ENCODE measurements at regions not wholly inside any gene's neighbourhood (a gene's known extent, or its start where the extent isn't known, plus 50 kb on each side); places are given as distances from the start of the nearest gene placed in this dataset.
A peak's percentile ranks its signal among the peaks of the same experiment; 100 is the strongest.

DNA sequence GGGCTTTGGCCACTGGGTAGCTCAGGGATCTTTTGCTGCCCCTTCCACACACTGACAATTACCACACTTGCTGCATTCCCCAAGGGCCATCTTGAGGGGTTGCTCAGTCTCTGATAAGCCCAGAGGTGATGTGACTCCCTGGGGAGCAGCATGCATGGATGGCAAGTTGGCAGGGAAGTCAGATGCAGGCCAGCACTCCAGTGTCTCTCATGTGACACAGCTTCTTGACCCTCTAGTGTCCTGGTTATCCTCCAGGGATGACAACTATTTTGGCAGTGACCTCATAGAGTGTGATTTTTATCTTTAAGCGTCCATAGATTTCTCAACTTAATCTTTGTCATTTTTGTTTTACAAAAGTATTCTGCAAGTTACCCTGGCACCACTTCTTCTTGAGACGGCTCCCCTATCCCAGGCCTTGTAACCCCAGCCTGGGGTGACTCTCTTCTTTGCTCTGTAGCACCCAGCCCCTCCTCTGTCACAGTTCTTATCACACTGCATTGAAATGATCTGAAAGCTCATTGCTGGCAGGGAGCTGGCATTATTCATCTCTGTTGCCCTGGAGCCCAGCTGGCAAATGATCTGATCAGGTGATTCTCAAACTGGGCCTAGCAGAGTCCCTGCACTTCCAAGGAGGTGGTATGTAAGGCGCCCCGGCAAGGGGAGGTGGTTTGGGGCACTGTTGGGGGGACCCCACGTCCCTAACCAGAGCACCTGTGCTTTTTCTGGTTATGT lies 72.6 kb downstream of the TENT5C start:
- Histone ChIP-seq H2AK5ac (ENCODE audit: low read length) (no peak overlapping the region), H3K23ac (ENCODE audit: low read length) (peak overlapping the region; percentile 90), H2BK12ac (ENCODE audit: low read length) (no peak overlapping the region), H3K27ac (ENCODE audit: low read depth, low read length) (no peak overlapping the region), H3K14ac (ENCODE audit: low read length) (no peak overlapping the region), H3K79me2 (ENCODE audit: control insufficient read depth, insufficient read depth, low read length, poor library complexity) (no peaks in the 10 kb centered on the region), H2BK120ac (ENCODE audit: insufficient read depth, low read length, poor library complexity) (no peak overlapping the region), H4K8ac (ENCODE audit: low read depth, low read length) (no peak overlapping the region), H4K91ac (ENCODE audit: low read depth, low read length) (no peak overlapping the region), H3K4me3 (ENCODE audit: low read depth, low read length) (peak overlapping the region; percentile 6), H3K18ac (ENCODE audit: low read length) (no peak overlapping the region), H3K9me3 (ENCODE audit: insufficient read depth, low read depth, low read length) (no peaks in the 10 kb centered on the region), H3K27me3 (ENCODE audit: insufficient read depth, low read length) (no peaks in the 10 kb centered on the region), H3K4ac (ENCODE audit: low read depth, low read length) (no peak overlapping the region), H3K79me1 (ENCODE audit: low read length) (no peaks in the 10 kb centered on the region), H2BK5ac (ENCODE audit: low read depth, low read length, poor library complexity) (no peak overlapping the region), H3K4me2 (ENCODE audit: low read length) (no peak overlapping the region), H3K9ac (ENCODE audit: low read length) (no peak overlapping the region), H3K36me3 (ENCODE audit: control insufficient read depth in 1 of 2, insufficient read depth in 2 of 2, low read length in 2 of 2) (no peaks in the 10 kb centered on the region), H2AFZ (ENCODE audit: insufficient read depth, low read length, poor library complexity) (no peak overlapping the region), H4K12ac (ENCODE audit: low read depth, low read length) (no peak overlapping the region), H3K4me1 (ENCODE audit: control insufficient read depth in 1 of 2, insufficient read depth in 2 of 2, low read length in 2 of 2) (peaks cover 0 to 7% of the 10 kb centered on the region in 2 experiments)
- DNase-seq, result peak; percentile 61 to 96
- WGBS (ENCODE audit: extremely low coverage, insufficient coverage, insufficient read length), result no CpG with 5 or more reads among the region's 5 CpGs

DNA sequence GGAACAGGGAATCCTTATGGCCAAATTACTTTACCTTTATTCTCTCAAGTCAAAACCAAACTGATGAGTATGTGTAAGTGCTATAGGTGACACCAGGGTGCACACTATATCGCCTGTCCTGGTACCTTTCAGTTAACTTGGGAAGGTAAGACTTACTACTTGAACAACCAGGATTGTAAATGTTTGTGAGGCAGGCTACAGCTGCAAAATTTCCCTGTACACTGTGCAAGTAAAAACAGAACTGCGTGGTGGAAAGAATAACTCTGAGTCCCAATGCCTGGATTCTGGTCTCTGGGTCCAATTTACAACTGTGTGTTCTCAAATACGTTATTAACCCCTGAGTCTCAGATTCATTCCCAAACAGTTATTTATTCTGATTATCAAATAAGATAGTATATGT lies 73.5 kb downstream of the TENT5C start:
- H3K4ac ChIP-seq (ENCODE audit: low read depth, low read length), result no peak overlapping the region
- no peak overlapping the region for H2BK5ac ChIP-seq (ENCODE audit: low read depth, low read length, poor library complexity)
- no peak overlapping the region for H4K12ac ChIP-seq (ENCODE audit: low read depth, low read length)
- peaks cover 0 to 7% of the 10 kb centered on the region in 2 experiments for H3K4me1 ChIP-seq (ENCODE audit: control insufficient read depth in 1 of 2, insufficient read depth in 2 of 2, low read length in 2 of 2)
- H3K23ac ChIP-seq (ENCODE audit: low read length), result no peak overlapping the region
- no peak overlapping the region for H3K4me3 ChIP-seq (ENCODE audit: low read depth, low read length)
- WGBS (ENCODE audit: extremely low coverage, insufficient coverage, insufficient read length), result no CpG with 5 or more reads among the region's 3 CpGs
- H3K27me3 ChIP-seq (ENCODE audit: insufficient read depth, low read length), result no peaks in the 10 kb centered on the region
- H2BK120ac ChIP-seq (ENCODE audit: insufficient read depth, low read length, poor library complexity), result no peak overlapping the region
- no peak overlapping the region for H3K18ac ChIP-seq (ENCODE audit: low read length)
- no peak overlapping the region for H2AFZ ChIP-seq (ENCODE audit: insufficient read depth, low read length, poor library complexity)
- no peaks in the 10 kb centered on the region for H3K79me1 ChIP-seq (ENCODE audit: low read length)
- H3K9ac ChIP-seq (ENCODE audit: low read length), result no peak overlapping the region
- no peaks in the 10 kb centered on the region for H3K36me3 ChIP-seq (ENCODE audit: control insufficient read depth in 1 of 2, insufficient read depth in 2 of 2, low read length in 2 of 2)
- H2AK5ac ChIP-seq (ENCODE audit: low read length), result no peak overlapping the region
- no peaks in the 10 kb centered on the region for H3K79me2 ChIP-seq (ENCODE audit: control insufficient read depth, insufficient read depth, low read length, poor library complexity)
- no peak overlapping the region for H2BK12ac ChIP-seq (ENCODE audit: low read length)
- no peak overlapping the region for H3K14ac ChIP-seq (ENCODE audit: low read length)
- H4K8ac ChIP-seq (ENCODE audit: low read depth, low read length), result no peak overlapping the region
- DNase-seq, result no peak
- H4K91ac ChIP-seq (ENCODE audit: low read depth, low read length), result no peak overlapping the region
- no peak overlapping the region for H3K27ac ChIP-seq (ENCODE audit: low read depth, low read length)
- no peaks in the 10 kb centered on the region for H3K9me3 ChIP-seq (ENCODE audit: insufficient read depth, low read depth, low read length)
- no peak overlapping the region for H3K4me2 ChIP-seq (ENCODE audit: low read length)

DNA sequence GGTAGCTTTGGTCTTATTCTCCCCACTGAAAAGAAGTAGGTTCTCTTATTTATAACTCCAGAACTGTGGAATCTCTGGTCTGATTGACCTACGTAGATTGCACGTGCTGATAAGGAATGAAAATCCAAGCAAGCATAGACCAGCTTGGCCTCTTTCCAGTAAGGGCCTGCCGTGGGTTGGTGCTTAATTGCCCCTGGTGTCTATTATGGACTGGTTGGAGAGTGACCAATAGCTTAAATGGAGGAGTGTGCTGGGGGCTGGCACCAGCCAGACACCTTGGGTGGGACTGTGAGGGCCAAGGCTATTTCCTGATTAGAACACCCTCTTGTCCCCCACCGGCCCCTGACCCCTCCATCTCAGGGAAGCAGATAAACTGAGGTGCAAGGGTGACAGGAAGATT lies 74.0 kb downstream of the TENT5C start:
- Histone ChIP-seq H3K4ac (ENCODE audit: low read depth, low read length) (no peak overlapping the region), H3K27ac (ENCODE audit: low read depth, low read length) (no peak overlapping the region), H4K8ac (ENCODE audit: low read depth, low read length) (no peak overlapping the region), H4K91ac (ENCODE audit: low read depth, low read length) (no peak overlapping the region), H4K12ac (ENCODE audit: low read depth, low read length) (no peak overlapping the region), H2BK120ac (ENCODE audit: insufficient read depth, low read length, poor library complexity) (no peak overlapping the region), H3K14ac (ENCODE audit: low read length) (no peak overlapping the region), H3K4me2 (ENCODE audit: low read length) (no peak overlapping the region), H2AFZ (ENCODE audit: insufficient read depth, low read length, poor library complexity) (no peak overlapping the region), H2AK5ac (ENCODE audit: low read length) (no peak overlapping the region), H2BK5ac (ENCODE audit: low read depth, low read length, poor library complexity) (no peak overlapping the region), H3K36me3 (ENCODE audit: control insufficient read depth in 1 of 2, insufficient read depth in 2 of 2, low read length in 2 of 2) (no peaks in the 10 kb centered on the region), H3K79me2 (ENCODE audit: control insufficient read depth, insufficient read depth, low read length, poor library complexity) (no peaks in the 10 kb centered on the region), H3K4me3 (ENCODE audit: low read depth, low read length) (no peak overlapping the region), H3K23ac (ENCODE audit: low read length) (no peak overlapping the region), H3K9me3 (ENCODE audit: insufficient read depth, low read depth, low read length) (no peaks in the 10 kb centered on the region), H2BK12ac (ENCODE audit: low read length) (no peak overlapping the region), H3K4me1 (ENCODE audit: control insufficient read depth in 1 of 2, insufficient read depth in 2 of 2, low read length in 2 of 2) (peaks cover 0 to 7% of the 10 kb centered on the region in 2 experiments), H3K79me1 (ENCODE audit: low read length) (no peaks in the 10 kb centered on the region), H3K18ac (ENCODE audit: low read length) (no peak overlapping the region), H3K27me3 (ENCODE audit: insufficient read depth, low read length) (no peaks in the 10 kb centered on the region), H3K9ac (ENCODE audit: low read length) (no peak overlapping the region)
- WGBS (ENCODE audit: extremely low coverage, insufficient coverage, insufficient read length), result no CpG with 5 or more reads among the region's 4 CpGs
- no peak for DNase-seq

DNA sequence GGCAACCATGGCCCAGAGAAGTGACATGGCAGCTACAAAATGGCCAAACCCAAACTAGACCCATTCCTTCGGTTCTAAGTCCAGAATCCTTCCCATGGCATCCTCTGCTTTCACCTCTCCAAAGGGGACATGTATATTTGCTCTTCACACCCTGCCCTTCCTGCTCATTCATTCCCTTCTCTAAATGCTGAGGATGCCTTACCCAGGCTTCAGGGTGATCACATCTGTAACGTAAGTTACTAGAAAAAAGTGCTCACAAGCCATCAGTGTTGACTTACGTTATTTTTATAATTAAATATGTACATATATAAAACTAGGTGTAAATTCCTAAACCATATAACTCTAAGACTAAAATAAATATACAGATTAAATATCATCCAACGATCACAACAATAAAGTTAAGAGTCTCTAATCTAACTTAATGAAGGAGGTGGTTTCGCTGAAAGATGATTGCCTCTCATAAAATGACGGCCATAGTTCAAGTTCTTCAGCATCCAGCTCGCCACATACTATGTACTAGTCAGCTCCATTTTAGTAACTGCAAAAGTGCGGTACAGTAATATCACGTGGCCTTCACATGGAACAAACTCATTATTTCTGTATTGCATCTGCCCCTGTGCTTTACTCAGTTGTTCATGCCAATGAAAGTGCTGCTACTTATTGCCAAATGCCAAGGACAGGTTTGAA lies 74.6 kb downstream of the TENT5C start:
- no peak for DNase-seq
- Histone ChIP-seq H3K18ac (ENCODE audit: low read length) (no peak overlapping the region), H2AFZ (ENCODE audit: insufficient read depth, low read length, poor library complexity) (no peak overlapping the region), H3K4me1 (ENCODE audit: control insufficient read depth in 1 of 2, insufficient read depth in 2 of 2, low read length in 2 of 2) (peaks cover 0 to 7% of the 10 kb centered on the region in 2 experiments), H3K79me2 (ENCODE audit: control insufficient read depth, insufficient read depth, low read length, poor library complexity) (no peaks in the 10 kb centered on the region), H3K4ac (ENCODE audit: low read depth, low read length) (no peak overlapping the region), H3K4me3 (ENCODE audit: low read depth, low read length) (no peak overlapping the region), H4K8ac (ENCODE audit: low read depth, low read length) (no peak overlapping the region), H4K91ac (ENCODE audit: low read depth, low read length) (no peak overlapping the region), H3K36me3 (ENCODE audit: control insufficient read depth in 1 of 2, insufficient read depth in 2 of 2, low read length in 2 of 2) (no peaks in the 10 kb centered on the region), H3K23ac (ENCODE audit: low read length) (no peak overlapping the region), H3K14ac (ENCODE audit: low read length) (no peak overlapping the region), H3K79me1 (ENCODE audit: low read length) (no peaks in the 10 kb centered on the region), H2BK120ac (ENCODE audit: insufficient read depth, low read length, poor library complexity) (no peak overlapping the region), H2AK5ac (ENCODE audit: low read length) (no peak overlapping the region), H3K9me3 (ENCODE audit: insufficient read depth, low read depth, low read length) (no peaks in the 10 kb centered on the region), H2BK12ac (ENCODE audit: low read length) (no peak overlapping the region), H3K27me3 (ENCODE audit: insufficient read depth, low read length) (no peaks in the 10 kb centered on the region), H3K27ac (ENCODE audit: low read depth, low read length) (no peak overlapping the region), H2BK5ac (ENCODE audit: low read depth, low read length, poor library complexity) (no peak overlapping the region), H3K4me2 (ENCODE audit: low read length) (no peak overlapping the region), H3K9ac (ENCODE audit: low read length) (no peak overlapping the region), H4K12ac (ENCODE audit: low read depth, low read length) (no peak overlapping the region)
- WGBS (ENCODE audit: extremely low coverage, insufficient coverage, insufficient read length), result no CpG with 5 or more reads among the region's 9 CpGs
